Muscle layer of duodenum (tissue), 2 donors: ENCODE measurements at regions not wholly inside any gene's neighbourhood (a gene's known extent, or its start where the extent isn't known, plus 50 kb on each side); places are given as distances from the start of the nearest gene placed in this dataset.
"Not testable (repeated sequence)": the region's sequence is repeated elsewhere in the genome, so short reads cannot be mapped to it uniquely, and the experiment has no call there.

Experiments used
- H3K27ac ChIP-seq: one replicate; pipeline ENCODE4 v1.7.0; 2013; ENCODE audit warnings: mild to moderate bottlenecking, low read length
- H3K27me3 ChIP-seq: one replicate; pipeline ENCODE4 v1.7.0; 2013; ENCODE audit warnings: low read depth, mild to moderate bottlenecking, control low read depth, low read length
- H3K36me3 ChIP-seq, 2 donors: one replicate each; pipeline ENCODE4 v1.7.0; 2013; ENCODE audit warnings: low read length in 2 of 2, control low read depth in 1 of 2, mild to moderate bottlenecking in 1 of 2; ENCODE audit not compliant: insufficient read depth in 2 of 2, control insufficient read depth in 1 of 2
- H3K4me1 ChIP-seq, 2 donors: one replicate each; pipeline ENCODE4 v1.7.0; 2013; ENCODE audit warnings: low read length in 2 of 2, mild to moderate bottlenecking in 2 of 2, control low read depth in 1 of 2, moderate library complexity in 1 of 2; ENCODE audit not compliant: insufficient read depth in 2 of 2, control insufficient read depth in 1 of 2
- H3K4me3 ChIP-seq, 2 donors: one replicate each; pipeline ENCODE4 v1.7.0; 2013; ENCODE audit warnings: low read length in 2 of 2, low read depth in 1 of 2, mild to moderate bottlenecking in 1 of 2
- H3K9me3 ChIP-seq, 2 donors: one replicate each; pipeline ENCODE4 v1.7.0; 2013; ENCODE audit warnings: low read length in 2 of 2, control low read depth in 1 of 2, mild to moderate bottlenecking in 1 of 2; ENCODE audit not compliant: control insufficient read depth in 1 of 2
- donor health status: healthy.

- Histone ChIP-seq H3K27ac (no peak overlapping the region), H3K36me3 (no peaks in the 10 kb centered on the region), H3K4me1 (peaks cover 6 to 11% of the 10 kb centered on the region in 2 donors), H3K27me3 (no peaks in the 10 kb centered on the region), H3K9me3 (no peaks in the 10 kb centered on the region), H3K4me3 (no peak overlapping the region)
These were observed 132.3 kb upstream of the TNP1 start for GRCh38 chr2:216992056-216992675.

GRCh38 chr2:216991563-216991962 lies 131.7 kb upstream of the TNP1 start:
- no peak overlapping the region for H3K27ac ChIP-seq
- no peaks in the 10 kb centered on the region for H3K36me3 ChIP-seq
- no peaks in the 10 kb centered on the region for H3K9me3 ChIP-seq
- H3K4me3 ChIP-seq, result no peak overlapping the region
- H3K27me3 ChIP-seq, result no peaks in the 10 kb centered on the region
- H3K4me1 ChIP-seq, result peaks cover 6 to 11% of the 10 kb centered on the region in 2 donors

GRCh38 chr2:216989340-216990129 lies 129.7 kb upstream of the TNP1 start:
- Histone ChIP-seq H3K4me3 (no peak overlapping the region), H3K27ac (no peak overlapping the region), H3K9me3 (no peaks in the 10 kb centered on the region), H3K27me3 (no peaks in the 10 kb centered on the region), H3K4me1 (peaks cover 6 to 11% of the 10 kb centered on the region in 2 donors), H3K36me3 (no peaks in the 10 kb centered on the region)

GRCh38 chr2:216987252-216987821 lies 127.5 kb upstream of the TNP1 start:
- Histone ChIP-seq H3K9me3 (no peaks in the 10 kb centered on the region), H3K27me3 (no peaks in the 10 kb centered on the region), H3K36me3 (no peaks in the 10 kb centered on the region), H3K27ac (peak overlapping the region; percentile 24), H3K4me3 (no peak overlapping the region), H3K4me1 (peaks cover 5 to 11% of the 10 kb centered on the region in 2 donors)

GRCh38 chr2:216985658-216986141 lies 125.8 kb upstream of the TNP1 start:
- Histone ChIP-seq H3K4me3 (no peak overlapping the region), H3K36me3 (no peaks in the 10 kb centered on the region), H3K4me1 (no peaks in the 10 kb centered on the region), H3K27me3 (no peaks in the 10 kb centered on the region), H3K27ac (no peak overlapping the region), H3K9me3 (no peaks in the 10 kb centered on the region)

- no peaks in the 10 kb centered on the region for H3K4me1 ChIP-seq
- H3K4me3 ChIP-seq, result no peak overlapping the region
- H3K27me3 ChIP-seq, result no peaks in the 10 kb centered on the region
- H3K27ac ChIP-seq, result no peak overlapping the region
- no peaks in the 10 kb centered on the region for H3K9me3 ChIP-seq
- H3K36me3 ChIP-seq, result no peaks in the 10 kb centered on the region
These were observed 125.1 kb upstream of the TNP1 start for GRCh38 chr2:216984937-216985336.

GRCh38 chr2:216981951-216982350 lies 122.1 kb upstream of the TNP1 start:
- not testable (repeated sequence) for H3K4me3 ChIP-seq, H3K4me1 ChIP-seq, H3K9me3 ChIP-seq

GRCh38 chr2:216980510-216980909 lies 120.6 kb upstream of the TNP1 start:
- H3K27me3 ChIP-seq, H3K9me3 ChIP-seq, H3K4me1 ChIP-seq, H3K27ac ChIP-seq, H3K36me3 ChIP-seq, H3K4me3 ChIP-seq: not testable (repeated sequence)

More at GRCh38 chr2:216981951-216982350, 122.1 kb upstream of the TNP1 start:
- not testable (repeated sequence) for H3K36me3 ChIP-seq, H3K27me3 ChIP-seq, H3K27ac ChIP-seq

- Histone ChIP-seq H3K36me3 (no peaks in the 10 kb centered on the region), H3K4me1 (peaks cover 0 to 15% of the 10 kb centered on the region in 2 donors), H3K4me3 (no peak overlapping the region), H3K27me3 (no peaks in the 10 kb centered on the region), H3K9me3 (no peaks in the 10 kb centered on the region), H3K27ac (no peak overlapping the region)
These were observed 114.7 kb upstream of the TNP1 start for GRCh38 chr2:216974321-216975302.

- Histone ChIP-seq H3K4me3 (no peak overlapping the region), H3K36me3 (no peaks in the 10 kb centered on the region), H3K9me3 (no peaks in the 10 kb centered on the region), H3K27me3 (no peaks in the 10 kb centered on the region), H3K27ac (no peak overlapping the region), H3K4me1 (peaks cover 0 to 15% of the 10 kb centered on the region in 2 donors)
These were observed 111.7 kb upstream of the TNP1 start for GRCh38 chr2:216971593-216971992.
